DMS53 treated with DMSO at 0.1 percent for 48 hours (cell line): ENCODE measurements at regions not wholly inside any gene's neighbourhood (a gene's known extent, or its start where the extent isn't known, plus 50 kb on each side); places are given as distances from the start of the nearest gene placed in this dataset.

Experiments used
- DNase-seq: peaks from one replicate; lab custom pipeline; 2025; ENCODE audit not compliant: unreplicated experiment; lab: John Stamatoyannopoulos, UW

- DNase-seq = no peak
These were observed 273.7 kb downstream of the GPAT3 start for GRCh38 chr4:83809581-83809980.

- no peak for DNase-seq
These were observed 257.6 kb downstream of the GPAT3 start for GRCh38 chr4:83793481-83793880.

- no peak for DNase-seq
These were observed 250.0 kb downstream of the GPAT3 start for GRCh38 chr4:83785891-83786290.

GRCh38 chr4:83783215-83783614 lies 247.3 kb downstream of the GPAT3 start:
- DNase-seq = no peak

- DNase-seq = no peak
These were observed 246.7 kb downstream of the GPAT3 start for GRCh38 chr4:83782591-83782990.

GRCh38 chr4:83781434-83781833 lies 245.5 kb downstream of the GPAT3 start:
- DNase-seq = no peak

- DNase-seq = no peak
These were observed 244.3 kb downstream of the GPAT3 start for GRCh38 chr4:83780053-83780733.

GRCh38 chr4:83779103-83780052 lies 243.5 kb downstream of the GPAT3 start:
- no peak for DNase-seq

GRCh38 chr4:83772685-83773084 lies 236.8 kb downstream of the GPAT3 start:
- DNase-seq = no peak

GRCh38 chr4:83771113-83771705 lies 235.3 kb downstream of the GPAT3 start:
- DNase-seq = peak; percentile 25

GRCh38 chr4:83768146-83768545 lies 232.2 kb downstream of the GPAT3 start:
- DNase-seq = no peak

- no peak for DNase-seq
These were observed 231.2 kb downstream of the GPAT3 start for GRCh38 chr4:83767067-83767466.

- DNase-seq = no peak
These were observed 223.7 kb downstream of the GPAT3 start for GRCh38 chr4:83759611-83760010.

- DNase-seq = no peak
These were observed 222.4 kb downstream of the GPAT3 start for GRCh38 chr4:83758285-83758684.

GRCh38 chr4:83757121-83757621 lies 221.3 kb downstream of the GPAT3 start:
- DNase-seq = no peak

- DNase-seq = no peak
These were observed 217.4 kb downstream of the GPAT3 start for GRCh38 chr4:83753260-83753659.

GRCh38 chr4:83751336-83751949 lies 215.5 kb downstream of the GPAT3 start:
- peak; percentile 4 for DNase-seq

- DNase-seq = peak; percentile 24
These were observed 212.8 kb downstream of the GPAT3 start for GRCh38 chr4:83748711-83749110.

- no peak for DNase-seq
These were observed 203.0 kb downstream of the GPAT3 start for GRCh38 chr4:83738895-83739294.

- DNase-seq = no peak
These were observed 198.7 kb downstream of the GPAT3 start for GRCh38 chr4:83734576-83734975.

GRCh38 chr4:83732114-83732635 lies 196.3 kb downstream of the GPAT3 start:
- no peak for DNase-seq
